ENCODE measurements at regions not wholly inside any gene's neighbourhood (a gene's known extent, or its start where the extent isn't known, plus 50 kb on each side); places are given as distances from the start of the nearest gene placed in this dataset.

DNA sequence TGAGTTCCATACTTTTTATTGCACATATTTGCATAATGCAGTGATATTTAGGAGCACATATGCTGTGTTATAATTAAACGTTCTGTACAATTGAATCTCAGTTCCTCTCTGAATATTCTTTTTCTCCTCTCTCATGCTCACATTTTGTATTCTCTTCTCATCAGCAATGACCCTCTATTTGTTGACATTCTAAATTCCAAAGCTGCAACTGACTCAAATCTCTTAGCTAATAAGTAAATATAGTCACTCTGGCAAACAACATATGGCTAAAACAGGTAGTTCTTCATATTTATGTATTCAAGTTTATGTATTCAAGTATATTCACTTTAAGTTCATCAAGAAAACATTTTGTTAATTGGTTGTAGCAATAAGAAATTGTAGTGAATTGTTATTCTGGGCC, 907.4 kb upstream of the VRK2 start:
- TF ChIP-seq CTCF (conservative IDR thresholded peaks at IDR 0.05; ENCODE audit: low read depth, low read length) (no peak), EZH2 (IDR thresholded peaks at IDR 0.05; ENCODE audit: low read length, unreplicated experiment) (no peak), EZH2phosphoT487 (IDR thresholded peaks at IDR 0.05; ENCODE audit: borderline replicate concordance, low read length) (no peak)
